ENCODE measurements at regions not wholly inside any gene's neighbourhood (a gene's known extent, or its start where the extent isn't known, plus 50 kb on each side); places are given as distances from the start of the nearest gene placed in this dataset.

DNA sequence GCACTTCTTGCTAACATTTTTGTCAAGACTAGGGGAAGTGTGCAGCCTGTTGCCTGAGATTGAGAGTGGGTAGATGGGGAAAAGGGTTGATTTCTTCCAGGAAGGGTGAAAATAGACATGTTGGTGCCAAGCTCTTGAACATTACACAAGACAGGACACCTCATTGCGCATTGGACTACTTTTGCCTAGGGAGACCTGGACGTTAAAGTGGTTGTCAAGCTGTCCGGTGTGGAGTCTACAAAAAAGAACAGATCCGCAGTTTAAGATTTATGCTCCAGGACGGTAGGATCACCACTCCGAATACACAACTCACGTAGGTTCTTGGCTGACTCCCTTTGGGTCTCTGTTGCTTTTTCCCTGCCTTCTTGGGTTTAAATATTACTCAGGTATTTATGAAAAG is 56.3 kb upstream of the LRIG1 start:
- Histone ChIP-seq H3K4me3 (no peak overlapping the region), H3K9me3 (replicated peaks; ENCODE audit: control insufficient read depth, insufficient read depth, low read length) (no peaks in the 10 kb centered on the region), H4K20me1 (ENCODE audit: control insufficient read depth, insufficient read depth) (no peaks in the 10 kb centered on the region), H3K27ac (ENCODE audit: control insufficient read depth, insufficient read depth) (no peak overlapping the region), H2AFZ (ENCODE audit: control insufficient read depth, low read depth, low read length) (no peak overlapping the region), H3K36me3 (ENCODE audit: control insufficient read depth in 2 of 2, insufficient read depth in 2 of 2, low read length in 1 of 2) (no peaks in the 10 kb centered on the region), H3K27me3 (replicated peaks in 1 of 2; ENCODE audit: control insufficient read depth in 2 of 2, insufficient read depth in 2 of 2, low read length in 1 of 2) (no peaks in the 10 kb centered on the region), H3K79me2 (ENCODE audit: control insufficient read depth, insufficient read depth, low read length) (no peaks in the 10 kb centered on the region), H3K9ac (ENCODE audit: control insufficient read depth, insufficient read depth, low read length) (no peak overlapping the region), H3K4me2 (ENCODE audit: control insufficient read depth, insufficient read depth) (no peak overlapping the region), H3K4me1 (ENCODE audit: control insufficient read depth, insufficient read depth, low read length) (no peaks in the 10 kb centered on the region)
- DNase-seq (ENCODE audit: low read depth, low spot score) (no peak), ATAC-seq (no peak), FAIRE-seq (no peak)
- intact Hi-C loops (cut with micrococcal nuclease; ENCODE audit: unreplicated experiment) = no loop called here
- no TSS peak for BruUV-seq (replicated peaks)
- RAD21 ChIA-PET (ENCODE audit: unreplicated experiment) = no interaction called here
- 56% methylated on average over 7 of the region's 7 CpGs for WGBS (ENCODE audit: insufficient coverage, insufficient replicate concordance, low lambda C conversion rate, missing lambda C conversion rate)
- SMC1A ChIA-PET (ENCODE audit: uncharacterized antibody, unreplicated experiment) = no interaction called here
- in situ Hi-C loops (cut with MboI) = no loop called here
- CTCF ChIA-PET = no interaction called here
- POLR2A ChIA-PET = no interaction called here
- TF ChIP-seq, protein P1, sequence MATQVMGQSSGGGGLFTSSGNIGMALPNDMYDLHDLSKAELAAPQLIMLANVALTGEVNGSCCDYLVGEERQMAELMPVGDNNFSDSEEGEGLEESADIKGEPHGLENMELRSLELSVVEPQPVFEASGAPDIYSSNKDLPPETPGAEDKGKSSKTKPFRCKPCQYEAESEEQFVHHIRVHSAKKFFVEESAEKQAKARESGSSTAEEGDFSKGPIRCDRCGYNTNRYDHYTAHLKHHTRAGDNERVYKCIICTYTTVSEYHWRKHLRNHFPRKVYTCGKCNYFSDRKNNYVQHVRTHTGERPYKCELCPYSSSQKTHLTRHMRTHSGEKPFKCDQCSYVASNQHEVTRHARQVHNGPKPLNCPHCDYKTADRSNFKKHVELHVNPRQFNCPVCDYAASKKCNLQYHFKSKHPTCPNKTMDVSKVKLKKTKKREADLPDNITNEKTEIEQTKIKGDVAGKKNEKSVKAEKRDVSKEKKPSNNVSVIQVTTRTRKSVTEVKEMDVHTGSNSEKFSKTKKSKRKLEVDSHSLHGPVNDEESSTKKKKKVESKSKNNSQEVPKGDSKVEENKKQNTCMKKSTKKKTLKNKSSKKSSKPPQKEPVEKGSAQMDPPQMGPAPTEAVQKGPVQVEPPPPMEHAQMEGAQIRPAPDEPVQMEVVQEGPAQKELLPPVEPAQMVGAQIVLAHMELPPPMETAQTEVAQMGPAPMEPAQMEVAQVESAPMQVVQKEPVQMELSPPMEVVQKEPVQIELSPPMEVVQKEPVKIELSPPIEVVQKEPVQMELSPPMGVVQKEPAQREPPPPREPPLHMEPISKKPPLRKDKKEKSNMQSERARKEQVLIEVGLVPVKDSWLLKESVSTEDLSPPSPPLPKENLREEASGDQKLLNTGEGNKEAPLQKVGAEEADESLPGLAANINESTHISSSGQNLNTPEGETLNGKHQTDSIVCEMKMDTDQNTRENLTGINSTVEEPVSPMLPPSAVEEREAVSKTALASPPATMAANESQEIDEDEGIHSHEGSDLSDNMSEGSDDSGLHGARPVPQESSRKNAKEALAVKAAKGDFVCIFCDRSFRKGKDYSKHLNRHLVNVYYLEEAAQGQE (IDR thresholded peaks at IDR 0.05; ENCODE audit: low read depth, low read length) = no peak
- TF ChIP-seq TCF3 (IDR thresholded peaks at IDR 0.05; ENCODE audit: borderline replicate concordance, insufficient read depth, low read depth, low read length) = no peak
- TF ChIP-seq, protein P2, sequence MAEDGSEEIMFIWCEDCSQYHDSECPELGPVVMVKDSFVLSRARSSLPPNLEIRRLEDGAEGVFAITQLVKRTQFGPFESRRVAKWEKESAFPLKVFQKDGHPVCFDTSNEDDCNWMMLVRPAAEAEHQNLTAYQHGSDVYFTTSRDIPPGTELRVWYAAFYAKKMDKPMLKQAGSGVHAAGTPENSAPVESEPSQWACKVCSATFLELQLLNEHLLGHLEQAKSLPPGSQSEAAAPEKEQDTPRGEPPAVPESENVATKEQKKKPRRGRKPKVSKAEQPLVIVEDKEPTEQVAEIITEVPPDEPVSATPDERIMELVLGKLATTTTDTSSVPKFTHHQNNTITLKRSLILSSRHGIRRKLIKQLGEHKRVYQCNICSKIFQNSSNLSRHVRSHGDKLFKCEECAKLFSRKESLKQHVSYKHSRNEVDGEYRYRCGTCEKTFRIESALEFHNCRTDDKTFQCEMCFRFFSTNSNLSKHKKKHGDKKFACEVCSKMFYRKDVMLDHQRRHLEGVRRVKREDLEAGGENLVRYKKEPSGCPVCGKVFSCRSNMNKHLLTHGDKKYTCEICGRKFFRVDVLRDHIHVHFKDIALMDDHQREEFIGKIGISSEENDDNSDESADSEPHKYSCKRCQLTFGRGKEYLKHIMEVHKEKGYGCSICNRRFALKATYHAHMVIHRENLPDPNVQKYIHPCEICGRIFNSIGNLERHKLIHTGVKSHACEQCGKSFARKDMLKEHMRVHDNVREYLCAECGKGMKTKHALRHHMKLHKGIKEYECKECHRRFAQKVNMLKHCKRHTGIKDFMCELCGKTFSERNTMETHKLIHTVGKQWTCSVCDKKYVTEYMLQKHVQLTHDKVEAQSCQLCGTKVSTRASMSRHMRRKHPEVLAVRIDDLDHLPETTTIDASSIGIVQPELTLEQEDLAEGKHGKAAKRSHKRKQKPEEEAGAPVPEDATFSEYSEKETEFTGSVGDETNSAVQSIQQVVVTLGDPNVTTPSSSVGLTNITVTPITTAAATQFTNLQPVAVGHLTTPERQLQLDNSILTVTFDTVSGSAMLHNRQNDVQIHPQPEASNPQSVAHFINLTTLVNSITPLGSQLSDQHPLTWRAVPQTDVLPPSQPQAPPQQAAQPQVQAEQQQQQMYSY (CRISPR knock-in tag; IDR thresholded peaks at IDR 0.05) = no peak
- TF ChIP-seq ZNF274 (IDR thresholded peaks at IDR 0.05; ENCODE audit: insufficient read depth, insufficient read length) = no peak
- no peak for TF ChIP-seq SIN3A (IDR thresholded peaks at IDR 0.05; ENCODE audit: low read depth, low read length)
- TF ChIP-seq POLR2AphosphoS2 (IDR thresholded peaks at IDR 0.05; ENCODE audit: low read depth, low read length) = no peak
- no peak for TF ChIP-seq RELA (IDR thresholded peaks at IDR 0.05; ENCODE audit: borderline replicate concordance, partially characterized antibody)
- no peak for TF ChIP-seq ZNF217 (IDR thresholded peaks at IDR 0.05)
- no peak for TF ChIP-seq PAX5 (IDR thresholded peaks at IDR 0.05; ENCODE audit: borderline replicate concordance, low read depth, low read length)
- TF ChIP-seq NR2C2 (IDR thresholded peaks at IDR 0.05; ENCODE audit: borderline replicate concordance, control insufficient read depth, insufficient read length, low read depth) = no peak
- TF ChIP-seq, protein P3, sequence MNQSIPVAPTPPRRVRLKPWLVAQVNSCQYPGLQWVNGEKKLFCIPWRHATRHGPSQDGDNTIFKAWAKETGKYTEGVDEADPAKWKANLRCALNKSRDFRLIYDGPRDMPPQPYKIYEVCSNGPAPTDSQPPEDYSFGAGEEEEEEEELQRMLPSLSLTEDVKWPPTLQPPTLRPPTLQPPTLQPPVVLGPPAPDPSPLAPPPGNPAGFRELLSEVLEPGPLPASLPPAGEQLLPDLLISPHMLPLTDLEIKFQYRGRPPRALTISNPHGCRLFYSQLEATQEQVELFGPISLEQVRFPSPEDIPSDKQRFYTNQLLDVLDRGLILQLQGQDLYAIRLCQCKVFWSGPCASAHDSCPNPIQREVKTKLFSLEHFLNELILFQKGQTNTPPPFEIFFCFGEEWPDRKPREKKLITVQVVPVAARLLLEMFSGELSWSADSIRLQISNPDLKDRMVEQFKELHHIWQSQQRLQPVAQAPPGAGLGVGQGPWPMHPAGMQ (IDR thresholded peaks at IDR 0.05; ENCODE audit: borderline replicate concordance) = no peak
- TF ChIP-seq RBBP5 (conservative IDR thresholded peaks at IDR 0.05) = no peak
- no peak for TF ChIP-seq MAX (IDR thresholded peaks at IDR 0.05; ENCODE audit: low read depth, low read length)
- no peak for TF ChIP-seq JUNB (IDR thresholded peaks at IDR 0.05)
- TF ChIP-seq, protein P4, sequence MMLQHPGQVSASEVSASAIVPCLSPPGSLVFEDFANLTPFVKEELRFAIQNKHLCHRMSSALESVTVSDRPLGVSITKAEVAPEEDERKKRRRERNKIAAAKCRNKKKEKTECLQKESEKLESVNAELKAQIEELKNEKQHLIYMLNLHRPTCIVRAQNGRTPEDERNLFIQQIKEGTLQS (IDR thresholded peaks at IDR 0.05; ENCODE audit: borderline replicate concordance, extremely low read depth, low read depth, low read length) = no peak
- no peak for TF ChIP-seq PKNOX1 (IDR thresholded peaks at IDR 0.05)

All from GM12878 (cell line).